Fibroblast of skin of scalp (primary cell): ENCODE measurements at regions not wholly inside any gene's neighbourhood (a gene's known extent, or its start where the extent isn't known, plus 50 kb on each side); places are given as distances from the start of the nearest gene placed in this dataset.
"Not testable (repeated sequence)": the region's sequence is repeated elsewhere in the genome, so short reads cannot be mapped to it uniquely, and the experiment has no call there.

Experiments used
- DNase-seq: peaks from one replicate; pipeline ENCODE4 v3.0.0-alpha.2; 2013

- no peak for DNase-seq
Observed at GRCh38 chr10:80697926-80698325, 160.2 kb downstream of the SH2D4B start.

GRCh38 chr10:80699602-80700039 is 161.9 kb downstream of the SH2D4B start:
- peak; percentile 74 for DNase-seq

GRCh38 chr10:80700252-80700651 is 162.6 kb downstream of the SH2D4B start:
- no peak for DNase-seq

- DNase-seq = no peak
Observed at GRCh38 chr10:80700760-80701444, 163.2 kb downstream of the SH2D4B start.

GRCh38 chr10:80701706-80702105 is 164.0 kb downstream of the SH2D4B start:
- no peak for DNase-seq

GRCh38 chr10:80702143-80702542 is 164.4 kb downstream of the SH2D4B start:
- DNase-seq = no peak

GRCh38 chr10:80705899-80706298 is 168.2 kb downstream of the SH2D4B start:
- DNase-seq = no peak

GRCh38 chr10:80708185-80708584 is 170.5 kb downstream of the SH2D4B start:
- no peak for DNase-seq

- DNase-seq = no peak
Observed at GRCh38 chr10:80708808-80709207, 171.1 kb downstream of the SH2D4B start.

- no peak for DNase-seq
Observed at GRCh38 chr10:80709866-80710265, 172.2 kb downstream of the SH2D4B start.

GRCh38 chr10:80713398-80713928 is 175.8 kb downstream of the SH2D4B start:
- DNase-seq = no peak

- DNase-seq = no peak
Observed at GRCh38 chr10:80714566-80714965, 176.9 kb downstream of the SH2D4B start.

GRCh38 chr10:80718024-80718423 is 180.3 kb downstream of the SH2D4B start:
- DNase-seq = no peak

GRCh38 chr10:80719935-80720334 is 182.2 kb downstream of the SH2D4B start:
- DNase-seq = no peak

GRCh38 chr10:80720549-80720948 is 182.8 kb downstream of the SH2D4B start:
- no peak for DNase-seq

- not testable (repeated sequence) for DNase-seq
Observed at GRCh38 chr10:80728354-80728753, 190.7 kb downstream of the SH2D4B start.

GRCh38 chr10:80729896-80730295 is 192.2 kb downstream of the SH2D4B start:
- DNase-seq = no peak

GRCh38 chr10:80730522-80730921 is 192.8 kb downstream of the SH2D4B start:
- no peak for DNase-seq

GRCh38 chr10:80734589-80734988 is 196.9 kb downstream of the SH2D4B start:
- DNase-seq = no peak

- no peak for DNase-seq
Observed at GRCh38 chr10:80737209-80737608, 199.5 kb downstream of the SH2D4B start.

GRCh38 chr10:80739328-80739727 is 201.6 kb downstream of the SH2D4B start:
- no peak for DNase-seq

- DNase-seq = no peak
Observed at GRCh38 chr10:80739963-80740715, 202.4 kb downstream of the SH2D4B start.

GRCh38 chr10:80741278-80741677 is 203.6 kb downstream of the SH2D4B start:
- no peak for DNase-seq

GRCh38 chr10:80750268-80750667 is 212.6 kb downstream of the SH2D4B start:
- no peak for DNase-seq
